PFSK-1 (cell line): ENCODE measurements at regions not wholly inside any gene's neighbourhood (a gene's known extent, or its start where the extent isn't known, plus 50 kb on each side); places are given as distances from the start of the nearest gene placed in this dataset.

ENCODE experiments used
- POLR2AphosphoS5 ChIP-seq: IDR thresholded peaks from 2 replicates; pipeline ENCODE4 v1.6.1; 2012; ENCODE audit warnings: low read depth, mild to moderate bottlenecking, control low read depth, low read length, moderate library complexity
- REST ChIP-seq, 2 experiments: IDR thresholded peaks; 2 replicates each; pipeline versions ENCODE4 v1.6.1 to v1.8.0; 2011 to 2012; ENCODE audit warnings: low read depth in 2 of 2, low read length in 2 of 2, control low read depth in 1 of 2, inconsistent platforms in 1 of 2, mild to moderate bottlenecking in 1 of 2, moderate library complexity in 1 of 2; ENCODE audit not compliant: insufficient read depth in 1 of 2
- SIN3A ChIP-seq: IDR thresholded peaks from 2 replicates; pipeline ENCODE4 v1.6.1; 2012; ENCODE audit warnings: mild to moderate bottlenecking, low read length, moderate library complexity, borderline replicate concordance; ENCODE audit not compliant: insufficient read depth
- TAF1 ChIP-seq: IDR thresholded peaks from 2 replicates; pipeline ENCODE4 v1.6.1; 2012; ENCODE audit warnings: low read length, control low read depth, borderline replicate concordance; ENCODE audit not compliant: insufficient read depth

- TF ChIP-seq POLR2AphosphoS5 (no peak), TAF1 (no peak), SIN3A (no peak), REST (IDR thresholded peaks at IDR 0.05; ENCODE audit: insufficient read depth in 1 of 2, low read depth in 2 of 2, low read length in 2 of 2) (no peak)
Measured at GRCh38 chr15:53384417-53384816, 375.0 kb downstream of the WDR72 start.
